COR-L47 (cell line): ENCODE measurements at regions not wholly inside any gene's neighbourhood (a gene's known extent, or its start where the extent isn't known, plus 50 kb on each side); places are given as distances from the start of the nearest gene placed in this dataset.

Experiments
- DNase-seq: peaks from one replicate; lab custom pipeline; 2025; lab: John Stamatoyannopoulos, UW

- DNase-seq: no peak
These were observed 327.8 kb downstream of the PDGFC start for GRCh38 chr4:156643826-156644225.

GRCh38 chr4:156642161-156642560, 329.4 kb downstream of the PDGFC start:
- DNase-seq: no peak

GRCh38 chr4:156638925-156639605, 332.5 kb downstream of the PDGFC start:
- DNase-seq: no peak

GRCh38 chr4:156638334-156638733, 333.3 kb downstream of the PDGFC start:
- DNase-seq: no peak

GRCh38 chr4:156636381-156636780, 335.2 kb downstream of the PDGFC start:
- DNase-seq: no peak

- DNase-seq: no peak
These were observed 336.5 kb downstream of the PDGFC start for GRCh38 chr4:156635051-156635450.

- no peak for DNase-seq
These were observed 337.0 kb downstream of the PDGFC start for GRCh38 chr4:156634612-156635011.

GRCh38 chr4:156633847-156634246, 337.8 kb downstream of the PDGFC start:
- DNase-seq: no peak

- no peak for DNase-seq
These were observed 342.7 kb downstream of the PDGFC start for GRCh38 chr4:156628858-156629257.

- no peak for DNase-seq
These were observed 348.2 kb downstream of the PDGFC start for GRCh38 chr4:156623376-156623775.

- no peak for DNase-seq
These were observed 350.8 kb downstream of the PDGFC start for GRCh38 chr4:156620786-156621185.

GRCh38 chr4:156619154-156619934, 352.3 kb downstream of the PDGFC start:
- no peak for DNase-seq

- DNase-seq: no peak
These were observed 356.5 kb downstream of the PDGFC start for GRCh38 chr4:156615066-156615531.

GRCh38 chr4:156614536-156614935, 357.1 kb downstream of the PDGFC start:
- no peak for DNase-seq

- no peak for DNase-seq
These were observed 362.2 kb downstream of the PDGFC start for GRCh38 chr4:156609421-156609820.

- DNase-seq: no peak
These were observed 362.9 kb downstream of the PDGFC start for GRCh38 chr4:156608651-156609050.

GRCh38 chr4:156607478-156607857, 364.1 kb downstream of the PDGFC start:
- no peak for DNase-seq

- DNase-seq: no peak
These were observed 364.8 kb downstream of the PDGFC start for GRCh38 chr4:156606554-156607477.

GRCh38 chr4:156598138-156598681, 373.4 kb downstream of the PDGFC start:
- DNase-seq: no peak

- no peak for DNase-seq
These were observed 374.8 kb downstream of the PDGFC start for GRCh38 chr4:156596706-156597329.

GRCh38 chr4:156596026-156596425, 375.6 kb downstream of the PDGFC start:
- DNase-seq: no peak

- no peak for DNase-seq
These were observed 376.6 kb downstream of the PDGFC start for GRCh38 chr4:156595041-156595440.
